Transverse colon (tissue), 4 donors: ENCODE measurements at regions not wholly inside any gene's neighbourhood (a gene's known extent, or its start where the extent isn't known, plus 50 kb on each side); places are given as distances from the start of the nearest gene placed in this dataset.

Experiments used
- CTCF ChIP-seq, 5 experiments: fragments of 200-600 bp in 3 of 5; fragments of 450-650 bp in 2 of 5; sonication (generic) in 3 of 5; IDR thresholded peaks; 1 replicate in 2 of 5; 2 replicates in 3 of 5; pipeline ENCODE4 v1.5.1; 2016 to 2017; ENCODE audit warnings: antibody characterized with exemption in 5 of 5, inconsistent platforms in 3 of 5, mild to moderate bottlenecking in 2 of 5, moderate library complexity in 1 of 5
- EP300 ChIP-seq: sonication (generic); formaldehyde crosslinking; IDR thresholded peaks from one replicate; pipeline ENCODE4 v1.6.1; 2017; ENCODE audit warnings: antibody characterized with exemption, low read depth
- POLR2A ChIP-seq: fragments of 450-650 bp; IDR thresholded peaks from one replicate; pipeline ENCODE4 v1.6.1; 2016; ENCODE audit warnings: antibody characterized with exemption, mild to moderate bottlenecking, moderate library complexity
- POLR2AphosphoS5 ChIP-seq, 3 donors: sonication (generic); formaldehyde crosslinking; IDR thresholded peaks; one replicate each; pipeline ENCODE4 v1.6.1; 2016; ENCODE audit warnings: antibody characterized with exemption in 3 of 3

GRCh38 chr4:126898815-126899214 is 733.9 kb upstream of the INTU start:
- no peak for TF ChIP-seq CTCF (IDR thresholded peaks at IDR 0.05)
- TF ChIP-seq POLR2A = no peak
- no peak for TF ChIP-seq POLR2AphosphoS5 (IDR thresholded peaks at IDR 0.05)
- TF ChIP-seq EP300 = no peak
